GM12874 (cell line): ENCODE measurements at regions not wholly inside any gene's neighbourhood (a gene's known extent, or its start where the extent isn't known, plus 50 kb on each side); places are given as distances from the start of the nearest gene placed in this dataset.

Experiments
- CTCF ChIP-seq: IDR thresholded peaks from 2 replicates; pipeline ENCODE4 v1.5.1; 2011; ENCODE audit warnings: low read depth, mild to moderate bottlenecking, control low read depth, low read length, moderate library complexity; ENCODE audit not compliant: insufficient read depth

- no peak for TF ChIP-seq CTCF
Observed at GRCh38 chr3:29194139-29194538, 86.7 kb upstream of the RBMS3 start.

- no peak for TF ChIP-seq CTCF
Observed at GRCh38 chr3:29195056-29195455, 85.8 kb upstream of the RBMS3 start.

- no peak for TF ChIP-seq CTCF
Observed at GRCh38 chr3:29201604-29202003, 79.3 kb upstream of the RBMS3 start.

GRCh38 chr3:29202378-29202777, 78.5 kb upstream of the RBMS3 start:
- no peak for TF ChIP-seq CTCF

GRCh38 chr3:29203851-29204250, 77.0 kb upstream of the RBMS3 start:
- TF ChIP-seq CTCF: no peak

- TF ChIP-seq CTCF: no peak
Observed at GRCh38 chr3:29207427-29207826, 73.4 kb upstream of the RBMS3 start.

GRCh38 chr3:29212789-29213433, 68.0 kb upstream of the RBMS3 start:
- no peak for TF ChIP-seq CTCF
